ENCODE measurements at regions not wholly inside any gene's neighbourhood (a gene's known extent, or its start where the extent isn't known, plus 50 kb on each side); places are given as distances from the start of the nearest gene placed in this dataset.
A peak's percentile ranks its signal among the peaks of the same experiment; 100 is the strongest.

- intact Hi-C loops (cut with micrococcal nuclease) = no loop called here
- H3K27me3 Mint-ChIP-seq = no peaks in the 10 kb centered on the region
- no peaks in the 10 kb centered on the region for H3K36me3 Mint-ChIP-seq (ENCODE audit: low read depth)
- no peaks in the 10 kb centered on the region for H3K4me1 Mint-ChIP-seq
- H3K4me3 Mint-ChIP-seq = no peak overlapping the region
- no peak for DNase-seq
- H3K9me3 Mint-ChIP-seq = no peaks in the 10 kb centered on the region
- H3K27ac Mint-ChIP-seq = no peak overlapping the region
These were observed 82.2 kb upstream of the RMST start for GRCh38 chr12:97380440-97380839.

GRCh38 chr12:97385121-97385520 lies 77.5 kb upstream of the RMST start:
- H3K27me3 Mint-ChIP-seq = no peaks in the 10 kb centered on the region
- no peaks in the 10 kb centered on the region for H3K36me3 Mint-ChIP-seq (ENCODE audit: low read depth)
- intact Hi-C loops (cut with micrococcal nuclease) = no loop called here
- H3K9me3 Mint-ChIP-seq = no peaks in the 10 kb centered on the region
- H3K4me3 Mint-ChIP-seq = no peak overlapping the region
- no peaks in the 10 kb centered on the region for H3K4me1 Mint-ChIP-seq
- H3K27ac Mint-ChIP-seq = no peak overlapping the region
- DNase-seq = no peak

DNA sequence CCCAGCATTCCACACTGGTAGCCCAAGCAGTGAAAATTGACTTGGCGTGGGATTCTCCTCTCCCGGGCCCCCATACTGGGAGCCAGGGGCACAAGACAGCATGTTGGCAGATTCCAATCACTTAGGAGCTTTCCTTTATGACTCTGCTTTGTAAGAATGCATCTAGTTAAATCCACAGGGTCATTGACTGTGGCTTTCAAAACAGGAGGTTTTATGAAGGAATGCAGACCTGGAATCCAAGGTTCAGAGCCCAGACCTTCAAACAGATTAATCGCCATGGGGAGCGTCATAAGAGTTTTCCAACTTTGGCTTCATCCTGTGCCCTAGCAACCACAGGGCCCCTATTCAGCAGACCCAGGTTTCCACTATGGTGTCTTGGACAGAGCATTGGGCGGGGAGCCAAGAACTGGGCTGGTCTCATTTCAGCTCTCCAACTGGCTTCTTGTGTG lies 76.4 kb upstream of the RMST start:
- intact Hi-C loops (cut with micrococcal nuclease) = no loop called here
- H3K9me3 Mint-ChIP-seq = no peaks in the 10 kb centered on the region
- no peaks in the 10 kb centered on the region for H3K4me1 Mint-ChIP-seq
- no peak overlapping the region for H3K27ac Mint-ChIP-seq
- DNase-seq = no peak
- H3K36me3 Mint-ChIP-seq (ENCODE audit: low read depth) = no peaks in the 10 kb centered on the region
- no peaks in the 10 kb centered on the region for H3K27me3 Mint-ChIP-seq
- no peak overlapping the region for H3K4me3 Mint-ChIP-seq

DNA sequence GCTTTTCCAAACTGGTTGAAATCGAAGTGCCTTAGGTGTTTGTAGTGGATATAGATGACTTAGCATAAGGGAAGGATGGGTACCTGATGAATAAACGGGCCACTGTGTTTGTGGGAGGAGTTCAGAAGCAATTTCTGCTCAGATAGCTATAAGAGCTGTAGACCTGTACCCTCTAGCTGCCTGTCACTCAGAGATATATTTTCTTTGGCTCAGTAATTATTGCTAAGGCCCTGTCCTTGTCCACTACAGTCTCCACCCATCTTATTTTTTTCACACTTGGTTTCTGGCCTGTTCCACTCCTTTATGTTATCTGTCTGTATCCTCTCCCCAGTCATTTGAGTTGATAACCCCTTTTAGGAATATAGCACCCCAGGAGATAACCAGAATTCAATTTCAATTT lies 74.8 kb upstream of the RMST start:
- Mint-ChIP-seq H3K4me3 (no peak overlapping the region), H3K4me1 (no peaks in the 10 kb centered on the region), H3K9me3 (no peaks in the 10 kb centered on the region), H3K27me3 (no peaks in the 10 kb centered on the region), H3K36me3 (ENCODE audit: low read depth) (no peaks in the 10 kb centered on the region), H3K27ac (no peak overlapping the region)
- intact Hi-C loops (cut with micrococcal nuclease) = no loop called here
- DNase-seq = no peak

- no peak for DNase-seq
- Mint-ChIP-seq H3K36me3 (ENCODE audit: low read depth) (no peaks in the 10 kb centered on the region), H3K27ac (no peak overlapping the region), H3K4me1 (no peaks in the 10 kb centered on the region), H3K9me3 (no peaks in the 10 kb centered on the region), H3K4me3 (no peak overlapping the region), H3K27me3 (no peaks in the 10 kb centered on the region)
- intact Hi-C loops (cut with micrococcal nuclease) = no loop called here
These were observed 67.9 kb upstream of the RMST start for GRCh38 chr12:97394657-97395056.

- H3K9me3 Mint-ChIP-seq = no peaks in the 10 kb centered on the region
- no peaks in the 10 kb centered on the region for H3K4me1 Mint-ChIP-seq
- no peak for DNase-seq
- intact Hi-C loops (cut with micrococcal nuclease) = no loop called here
- no peaks in the 10 kb centered on the region for H3K27me3 Mint-ChIP-seq
- no peak overlapping the region for H3K27ac Mint-ChIP-seq
- no peak overlapping the region for H3K4me3 Mint-ChIP-seq
- H3K36me3 Mint-ChIP-seq (ENCODE audit: low read depth) = no peaks in the 10 kb centered on the region
These were observed 65.6 kb upstream of the RMST start for GRCh38 chr12:97397008-97397407.

GRCh38 chr12:97398704-97399103 lies 63.9 kb upstream of the RMST start:
- Mint-ChIP-seq H3K27ac (no peak overlapping the region), H3K27me3 (no peaks in the 10 kb centered on the region)

GRCh38 chr12:97404093-97404492 lies 58.5 kb upstream of the RMST start:
- intact Hi-C loops (cut with micrococcal nuclease) = no loop called here

More at GRCh38 chr12:97398704-97399103, 63.9 kb upstream of the RMST start:
- no peak overlapping the region for H3K4me3 Mint-ChIP-seq
- H3K9me3 Mint-ChIP-seq = no peaks in the 10 kb centered on the region
- no peak for DNase-seq
- H3K36me3 Mint-ChIP-seq (ENCODE audit: low read depth) = no peaks in the 10 kb centered on the region
- intact Hi-C loops (cut with micrococcal nuclease) = no loop called here
- no peaks in the 10 kb centered on the region for H3K4me1 Mint-ChIP-seq

GRCh38 chr12:97404543-97404942 lies 58.1 kb upstream of the RMST start:
- H3K27me3 Mint-ChIP-seq = peaks cover 1% of the 10 kb centered on the region
- H3K27ac Mint-ChIP-seq = no peak overlapping the region
- H3K4me3 Mint-ChIP-seq = no peak overlapping the region
- peak; percentile 57 for DNase-seq
- intact Hi-C loops (cut with micrococcal nuclease) = no loop called here
- no peaks in the 10 kb centered on the region for H3K9me3 Mint-ChIP-seq
- H3K36me3 Mint-ChIP-seq (ENCODE audit: low read depth) = no peaks in the 10 kb centered on the region
- H3K4me1 Mint-ChIP-seq = no peaks in the 10 kb centered on the region

More at GRCh38 chr12:97404093-97404492, 58.5 kb upstream of the RMST start:
- DNase-seq = no peak
- Mint-ChIP-seq H3K9me3 (no peaks in the 10 kb centered on the region), H3K27me3 (peaks cover 1% of the 10 kb centered on the region), H3K4me3 (no peak overlapping the region), H3K4me1 (no peaks in the 10 kb centered on the region), H3K27ac (no peak overlapping the region), H3K36me3 (ENCODE audit: low read depth) (no peaks in the 10 kb centered on the region)

- Mint-ChIP-seq H3K4me1 (no peaks in the 10 kb centered on the region), H3K27ac (no peak overlapping the region), H3K27me3 (peaks cover 1% of the 10 kb centered on the region), H3K36me3 (ENCODE audit: low read depth) (no peaks in the 10 kb centered on the region), H3K9me3 (no peaks in the 10 kb centered on the region), H3K4me3 (no peak overlapping the region)
- intact Hi-C loops (cut with micrococcal nuclease) = no loop called here
- DNase-seq = no peak
These were observed 54.2 kb upstream of the RMST start for GRCh38 chr12:97408363-97408762.

DNA sequence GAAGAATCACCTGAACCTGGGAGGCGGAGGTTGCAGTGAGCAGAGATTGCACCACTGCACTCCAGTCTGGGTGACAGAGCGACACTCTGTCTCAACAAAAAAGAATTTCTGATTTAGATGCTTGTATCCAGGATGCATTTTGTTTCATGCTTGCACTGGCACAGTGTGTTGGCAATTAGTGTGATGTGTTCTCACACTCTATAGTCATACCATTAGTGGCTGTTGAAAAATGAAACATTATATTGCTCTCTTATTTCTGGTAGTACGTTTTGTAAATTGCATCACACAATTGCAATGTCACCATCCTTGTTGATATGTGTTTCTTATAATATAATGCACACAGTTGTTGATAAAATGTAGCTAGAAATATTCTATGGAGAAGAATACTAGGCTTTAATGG lies 51.3 kb upstream of the RMST start:
- H3K27me3 Mint-ChIP-seq = no peaks in the 10 kb centered on the region
- no peak overlapping the region for H3K4me3 Mint-ChIP-seq
- DNase-seq = no peak
- H3K36me3 Mint-ChIP-seq (ENCODE audit: low read depth) = no peaks in the 10 kb centered on the region
- H3K9me3 Mint-ChIP-seq = no peaks in the 10 kb centered on the region
- H3K27ac Mint-ChIP-seq = no peak overlapping the region
- intact Hi-C loops (cut with micrococcal nuclease) = no loop called here
- H3K4me1 Mint-ChIP-seq = no peaks in the 10 kb centered on the region
